Naive B cell (primary cell): ENCODE measurements at regions not wholly inside any gene's neighbourhood (a gene's known extent, or its start where the extent isn't known, plus 50 kb on each side); places are given as distances from the start of the nearest gene placed in this dataset.

Source experiments
- ATAC-seq, 2 donors: fragments of 150-1000 bp; cut with Tn5 transposase; 2 replicates each; pipeline ENCODE4 v1.10.0; 2021; ENCODE audit warnings: low read depth in 2 of 2, mild to moderate bottlenecking in 2 of 2, moderate library complexity in 2 of 2
- DNase-seq: peaks from one replicate; pipeline ENCODE4 v3.0.0; 2022
- H3K27ac Mint-ChIP-seq, 6 donors: one replicate each; pipeline ENCODE4 v1.8.0; 2020 to 2022; ENCODE audit warnings: mild to moderate bottlenecking in 6 of 6, mixed read lengths in 6 of 6, moderate library complexity in 5 of 6, inconsistent platforms in 2 of 6
- H3K27me3 Mint-ChIP-seq, 3 donors: one replicate each; pipeline ENCODE4 v1.8.0; 2021 to 2022; ENCODE audit warnings: mixed read lengths in 3 of 3, mild to moderate bottlenecking in 1 of 3
- H3K36me3 Mint-ChIP-seq, 2 donors: one replicate each; pipeline ENCODE4 v1.8.0; 2020 to 2022; ENCODE audit warnings: mixed read lengths in 2 of 2, inconsistent platforms in 1 of 2, mild to moderate bottlenecking in 1 of 2
- H3K4me1 Mint-ChIP-seq, 3 donors: one replicate each; pipeline ENCODE4 v1.8.0; 2020 to 2022; ENCODE audit warnings: mixed read lengths in 3 of 3, inconsistent platforms in 1 of 3, mild to moderate bottlenecking in 1 of 3, moderate library complexity in 1 of 3
- H3K4me3 Mint-ChIP-seq, 8 donors: one replicate each; pipeline ENCODE4 v1.8.0; 2020 to 2022; ENCODE audit warnings: mild to moderate bottlenecking in 8 of 8, mixed read lengths in 8 of 8, moderate library complexity in 8 of 8, inconsistent platforms in 2 of 8
- H3K9me3 Mint-ChIP-seq, 7 donors: one replicate each; pipeline ENCODE4 v1.8.0; 2020 to 2022; ENCODE audit warnings: mixed read lengths in 7 of 7, mild to moderate bottlenecking in 5 of 7, inconsistent platforms in 2 of 7, moderate library complexity in 1 of 7

DNA sequence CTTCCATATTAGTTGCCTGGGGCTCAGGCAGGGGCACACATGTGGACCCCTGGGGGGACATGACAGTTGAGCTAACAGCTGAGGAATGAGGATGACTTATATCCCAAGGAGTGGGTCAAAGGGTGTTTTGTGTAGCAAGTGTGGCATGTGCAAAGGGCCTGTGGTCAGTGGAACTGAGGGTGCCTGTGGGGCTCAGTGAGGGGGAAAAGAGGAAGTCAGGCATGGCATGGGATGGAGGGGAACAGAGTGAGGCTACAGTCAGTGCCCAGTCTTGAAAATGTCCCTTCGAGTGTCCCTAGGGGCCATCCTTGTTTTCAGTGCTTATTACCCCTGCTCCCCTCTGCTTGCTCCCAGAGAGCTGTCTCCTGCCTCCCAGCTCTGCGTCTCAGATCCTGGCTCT, 64.3 kb upstream of the CD99 start:
- Mint-ChIP-seq H3K36me3 (peaks cover 51 to 62% of the 10 kb centered on the region in 2 donors), H3K9me3 (peaks cover 21 to 42% (median 33%) of the 10 kb centered on the region in 7 donors), H3K27ac (peak overlapping the region in 2 of 6 donors; percentile 27 to 75), H3K4me1 (peaks cover 38 to 48% (median 40%) of the 10 kb centered on the region in 3 donors), H3K27me3 (no peaks in the 10 kb centered on the region), H3K4me3 (no peak overlapping the region)
- no peak for ATAC-seq
- no peak for DNase-seq

DNA sequence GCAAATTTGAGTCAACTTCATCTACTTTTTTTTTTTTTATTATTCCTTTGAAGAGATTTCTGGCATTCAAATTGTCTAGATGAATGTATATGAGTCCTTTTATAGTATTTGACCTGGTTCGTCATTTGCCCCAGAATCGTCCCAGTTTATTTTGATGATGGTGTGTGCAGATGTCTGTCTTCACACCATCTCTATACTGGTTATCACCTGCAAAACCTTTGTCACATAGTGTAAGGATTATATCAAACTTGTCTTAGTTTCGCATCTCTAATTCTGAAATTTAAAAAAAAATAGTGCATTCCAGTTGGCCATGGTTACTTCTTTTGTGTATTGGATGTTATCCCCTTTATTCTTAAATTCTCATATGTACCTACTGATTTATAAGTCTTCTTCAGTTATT, 70.5 kb upstream of the CD99 start:
- no peak for ATAC-seq
- H3K27ac Mint-ChIP-seq = no peak overlapping the region
- no peak for DNase-seq
- H3K4me3 Mint-ChIP-seq = no peak overlapping the region
- no peaks in the 10 kb centered on the region for H3K9me3 Mint-ChIP-seq
- no peaks in the 10 kb centered on the region for H3K27me3 Mint-ChIP-seq
- peaks cover 4 to 8% (median 8%) of the 10 kb centered on the region in 3 donors for H3K4me1 Mint-ChIP-seq
- peaks cover 35 to 49% of the 10 kb centered on the region in 2 donors for H3K36me3 Mint-ChIP-seq

DNA sequence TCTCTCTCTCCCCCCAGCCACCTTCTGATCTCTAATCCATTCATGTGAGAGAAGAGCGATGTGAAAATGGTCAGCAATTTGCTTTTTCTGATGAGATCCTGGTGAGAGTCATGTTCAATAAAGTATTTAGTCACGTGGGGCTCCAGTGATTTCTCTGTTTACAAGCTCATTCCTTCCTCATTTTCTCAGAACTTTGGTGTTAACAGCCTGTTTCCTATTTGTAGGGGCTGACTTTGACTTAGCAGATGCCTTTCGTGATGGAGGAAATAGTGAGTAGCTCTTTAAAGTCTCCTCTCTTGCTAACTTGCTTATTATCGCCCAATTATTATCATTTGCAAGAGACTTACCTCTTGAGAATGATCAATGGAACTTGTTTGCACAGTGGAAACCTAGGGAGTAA, 72.6 kb upstream of the CD99 start:
- peaks cover 11 to 25% (median 19%) of the 10 kb centered on the region in 3 donors for H3K4me1 Mint-ChIP-seq
- H3K27ac Mint-ChIP-seq = peak overlapping the region in 3 of 6 donors; percentile 14 to 88 (median 53)
- DNase-seq (no peak), ATAC-seq (no peak)
- no peak overlapping the region for H3K4me3 Mint-ChIP-seq
- H3K9me3 Mint-ChIP-seq = peaks cover 0 to 3% (median 0%) of the 10 kb centered on the region in 7 donors
- H3K27me3 Mint-ChIP-seq = no peaks in the 10 kb centered on the region
- peaks cover 43 to 55% of the 10 kb centered on the region in 2 donors for H3K36me3 Mint-ChIP-seq

DNA sequence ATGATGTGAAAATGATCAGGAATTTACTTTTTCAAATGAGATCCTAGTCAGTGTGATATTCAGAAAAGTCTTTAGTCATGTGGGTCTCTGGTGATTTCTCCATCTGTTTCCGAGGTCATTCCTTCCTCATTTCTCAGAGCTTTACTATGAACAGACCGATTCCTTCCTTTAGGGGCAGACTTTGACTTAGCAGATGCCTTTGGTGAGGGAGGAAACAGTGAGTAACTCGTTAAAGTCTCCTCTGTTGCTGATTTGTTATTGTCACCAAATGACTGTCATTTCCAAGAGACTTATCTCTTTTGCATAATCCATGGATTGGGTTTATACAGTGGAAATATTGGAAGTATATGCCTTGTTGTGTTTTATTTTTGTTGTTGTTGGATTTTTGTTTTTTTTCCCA, 76.2 kb upstream of the CD99 start:
- no peaks in the 10 kb centered on the region for H3K27me3 Mint-ChIP-seq
- peak overlapping the region in 2 of 6 donors; percentile 46 to 67 for H3K27ac Mint-ChIP-seq
- DNase-seq (no peak), ATAC-seq (peak; percentile 67 to 82)
- peak overlapping the region in 1 of 8 donors; percentile 48 for H3K4me3 Mint-ChIP-seq
- H3K4me1 Mint-ChIP-seq = peaks cover 23 to 39% (median 31%) of the 10 kb centered on the region in 3 donors
- peaks cover 0 to 3% (median 0%) of the 10 kb centered on the region in 7 donors for H3K9me3 Mint-ChIP-seq
- H3K36me3 Mint-ChIP-seq = peaks cover 35 to 55% of the 10 kb centered on the region in 2 donors

DNA sequence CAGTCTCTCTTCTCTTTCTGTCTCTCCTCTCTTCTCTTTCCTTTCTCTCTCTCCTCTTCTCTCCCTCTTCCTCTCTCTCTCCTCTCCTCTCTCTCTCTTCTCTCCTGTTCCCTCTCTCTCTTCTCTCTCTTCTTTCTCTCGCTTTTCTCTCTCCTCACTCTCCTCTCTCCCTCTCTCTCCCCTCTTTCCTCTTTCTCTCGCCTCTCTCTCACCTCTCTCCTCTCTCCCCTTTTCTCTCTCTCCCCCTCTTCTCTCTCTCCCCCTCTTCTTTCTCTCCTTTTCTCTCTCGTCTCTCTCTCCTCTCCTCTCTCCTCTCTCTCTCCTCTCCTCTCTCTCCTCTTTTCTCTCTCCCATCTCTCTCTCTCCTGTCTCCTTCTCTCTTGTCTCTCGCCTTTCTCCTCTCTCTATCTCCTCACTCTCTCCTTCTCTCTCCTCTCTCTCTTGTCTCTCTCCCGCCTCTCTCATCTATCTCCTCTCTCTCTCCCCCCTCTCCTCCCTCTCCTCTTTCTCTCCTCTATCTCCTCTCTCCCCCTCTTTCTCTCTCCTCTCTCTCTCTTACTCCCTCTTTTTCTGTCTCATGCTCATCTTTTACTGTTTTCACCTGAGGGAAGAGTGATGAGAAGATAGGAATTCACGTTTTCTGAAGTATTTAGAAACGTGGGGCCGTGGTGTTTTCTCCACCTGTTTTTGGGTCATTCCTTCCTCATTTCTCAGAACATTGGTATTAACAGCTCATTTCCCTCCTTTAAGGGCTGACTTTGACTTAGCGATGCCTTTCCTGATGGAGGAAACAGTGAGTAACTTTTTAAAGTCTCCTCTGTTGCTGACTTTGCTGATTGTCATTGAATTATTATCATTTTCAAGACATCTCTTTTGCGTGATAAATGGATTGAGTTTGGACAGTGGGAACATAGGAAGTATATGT, 80.6 kb upstream of the CD99 start:
- ATAC-seq (no peak), DNase-seq (no peak)
- peaks cover 29 to 55% (median 51%) of the 10 kb centered on the region in 3 donors for H3K4me1 Mint-ChIP-seq
- H3K27ac Mint-ChIP-seq = peak overlapping the region in 5 of 6 donors; percentile 16 to 87 (median 60)
- H3K9me3 Mint-ChIP-seq = peaks cover 0 to 3% (median 0%) of the 10 kb centered on the region in 7 donors
- no peaks in the 10 kb centered on the region for H3K27me3 Mint-ChIP-seq
- peaks cover 9 to 21% of the 10 kb centered on the region in 2 donors for H3K36me3 Mint-ChIP-seq
- H3K4me3 Mint-ChIP-seq = peak overlapping the region; percentile 79 to 98 (median 91)

DNA sequence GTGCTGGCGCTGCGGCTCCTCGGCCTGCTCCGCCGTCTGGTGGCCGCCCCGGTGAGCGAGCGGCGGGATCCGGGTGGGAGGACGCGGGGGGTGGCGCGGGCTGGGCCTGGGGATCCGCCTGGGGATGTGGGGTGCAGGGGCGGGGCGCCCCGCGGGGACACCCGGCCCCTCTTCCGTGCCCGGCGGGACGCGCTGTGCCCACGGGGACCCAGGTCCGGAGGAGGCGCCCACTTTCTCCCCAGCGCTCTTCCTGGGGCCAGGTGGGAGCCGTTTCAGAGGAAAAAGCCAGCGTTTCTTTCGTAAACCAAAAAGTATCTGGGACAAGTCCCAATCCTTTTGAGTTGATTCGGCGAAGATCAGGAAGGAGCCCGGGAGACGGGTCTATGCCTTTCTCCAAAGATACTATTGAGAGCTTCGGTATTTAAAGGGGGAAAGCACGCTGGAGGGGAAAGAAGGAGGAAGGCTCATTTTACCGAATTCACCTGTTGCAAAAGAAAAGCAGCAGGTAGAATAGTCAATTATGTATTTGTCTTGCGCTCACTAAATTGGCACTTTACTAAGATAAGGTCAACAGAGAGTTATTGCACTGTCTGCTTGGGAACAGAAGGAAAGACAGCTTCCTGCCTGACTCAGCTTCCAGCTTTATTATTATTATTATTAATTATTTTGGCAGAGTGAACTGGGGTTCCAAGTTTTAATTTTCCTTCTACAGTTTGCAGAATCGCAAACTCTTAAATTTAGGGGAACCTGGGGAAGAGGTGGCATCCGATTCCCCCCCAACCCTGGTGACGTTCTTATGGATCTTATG, 81.5 kb upstream of the CD99 start:
- DNase-seq = no peak
- Mint-ChIP-seq H3K36me3 (peaks cover 3 to 16% of the 10 kb centered on the region in 2 donors), H3K9me3 (no peaks in the 10 kb centered on the region), H3K27me3 (no peaks in the 10 kb centered on the region), H3K27ac (peak overlapping the region in 5 of 6 donors; percentile 3 to 69 (median 53)), H3K4me1 (peaks cover 30 to 55% (median 49%) of the 10 kb centered on the region in 3 donors), H3K4me3 (peak overlapping the region; percentile 87 to 98 (median 94))
- ATAC-seq = no peak

DNA sequence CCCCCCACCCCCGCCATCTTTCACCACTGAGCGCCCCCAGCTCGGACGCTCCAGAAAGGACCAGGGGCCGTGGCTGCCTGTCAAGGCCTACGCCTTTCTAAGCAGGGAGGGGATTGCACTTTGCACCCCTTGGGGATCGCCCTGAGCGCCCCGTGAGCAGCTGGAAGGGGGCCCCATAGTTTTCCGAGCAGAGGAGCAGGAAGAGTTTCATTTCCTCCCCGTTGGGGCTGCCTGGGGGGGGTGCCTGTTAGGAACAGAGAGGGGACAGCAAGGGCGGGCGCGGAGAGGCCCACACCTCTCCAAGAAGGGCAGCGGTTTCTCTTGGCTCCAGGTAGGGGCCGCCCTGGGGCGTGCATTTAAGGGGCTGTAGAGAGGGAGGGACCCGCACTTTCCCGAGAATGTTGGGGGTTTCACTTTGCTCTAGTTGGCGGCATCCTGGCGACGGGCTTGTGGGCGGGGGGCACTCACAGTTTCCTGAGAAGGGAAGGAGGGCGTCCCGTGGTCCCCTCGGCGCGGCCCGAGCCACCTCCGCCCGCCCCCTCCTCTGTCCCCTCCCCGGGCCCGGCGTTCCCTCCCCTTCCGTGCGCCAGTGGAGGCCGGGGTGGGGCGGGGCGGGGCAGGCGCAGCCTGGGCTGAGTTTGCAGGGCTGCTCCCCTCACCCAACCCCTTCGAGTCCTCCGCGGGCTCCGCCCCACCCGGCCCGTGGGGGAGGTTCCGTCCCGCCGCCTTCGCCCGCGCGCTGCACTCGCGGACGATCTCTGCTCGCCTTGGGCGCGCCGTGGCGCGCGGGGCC, 82.3 kb upstream of the CD99 start:
- Mint-ChIP-seq H3K4me1 (peaks cover 29 to 52% (median 50%) of the 10 kb centered on the region in 3 donors), H3K36me3 (peaks cover 0 to 14% of the 10 kb centered on the region in 2 donors), H3K27ac (peak overlapping the region; percentile 66 to 91 (median 80)), H3K4me3 (peak overlapping the region; percentile 91 to 98 (median 96)), H3K27me3 (no peaks in the 10 kb centered on the region), H3K9me3 (no peaks in the 10 kb centered on the region)
- DNase-seq (peak; percentile 84), ATAC-seq (peak; percentile 92 to 94)

DNA sequence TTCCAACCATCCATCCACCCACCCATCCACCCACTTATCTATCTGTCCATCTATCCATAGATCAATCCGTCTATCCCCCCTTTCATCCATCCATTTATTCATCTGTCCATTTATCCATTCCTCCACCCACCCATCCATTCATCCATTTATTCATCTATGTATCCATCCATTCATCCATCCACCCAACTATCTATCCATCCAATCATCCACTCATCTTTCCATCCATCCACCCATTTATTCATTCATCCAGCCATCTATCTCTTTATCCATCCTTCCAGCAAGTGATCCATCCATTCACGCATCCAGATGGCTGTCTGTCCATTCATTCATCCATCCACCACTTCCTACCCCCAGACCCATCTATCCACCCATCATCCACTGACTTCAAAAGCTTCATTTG, 84.0 kb upstream of the CD99 start:
- peak overlapping the region in 2 of 6 donors; percentile 1 to 17 for H3K27ac Mint-ChIP-seq
- no peak for ATAC-seq
- H3K27me3 Mint-ChIP-seq = no peaks in the 10 kb centered on the region
- H3K36me3 Mint-ChIP-seq = peaks cover 0 to 10% of the 10 kb centered on the region in 2 donors
- H3K4me3 Mint-ChIP-seq = peak overlapping the region in 6 of 8 donors; percentile 37 to 98 (median 92)
- no peak for DNase-seq
- H3K9me3 Mint-ChIP-seq = no peaks in the 10 kb centered on the region
- peaks cover 29 to 52% (median 46%) of the 10 kb centered on the region in 3 donors for H3K4me1 Mint-ChIP-seq

DNA sequence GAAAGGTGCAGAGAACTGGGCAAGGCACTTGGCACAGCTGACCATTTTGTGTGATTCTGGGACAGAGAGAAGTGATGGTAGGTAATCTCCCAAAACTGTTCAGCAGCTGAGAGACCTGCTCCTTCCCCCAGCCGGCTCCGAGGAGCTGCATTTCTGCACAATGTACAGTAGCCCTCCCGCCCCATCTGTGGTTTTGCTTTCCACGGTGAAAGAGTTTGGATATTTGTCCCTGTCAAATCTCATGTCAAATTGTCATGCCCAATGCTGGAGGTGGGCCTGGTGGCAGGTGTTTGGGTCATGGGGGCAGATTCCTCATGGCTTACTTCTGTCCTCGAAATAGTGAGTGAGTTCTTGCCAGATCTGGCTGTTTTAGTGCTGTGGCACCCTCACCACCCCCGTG, 90.5 kb upstream of the CD99 start:
- H3K36me3 Mint-ChIP-seq = peaks cover 12 to 14% of the 10 kb centered on the region in 2 donors
- DNase-seq (no peak), ATAC-seq (no peak)
- H3K4me1 Mint-ChIP-seq = peaks cover 10 to 17% (median 10%) of the 10 kb centered on the region in 3 donors
- H3K27me3 Mint-ChIP-seq = no peaks in the 10 kb centered on the region
- H3K4me3 Mint-ChIP-seq = no peak overlapping the region
- peak overlapping the region in 1 of 6 donors; percentile 41 for H3K27ac Mint-ChIP-seq
- no peaks in the 10 kb centered on the region for H3K9me3 Mint-ChIP-seq

DNA sequence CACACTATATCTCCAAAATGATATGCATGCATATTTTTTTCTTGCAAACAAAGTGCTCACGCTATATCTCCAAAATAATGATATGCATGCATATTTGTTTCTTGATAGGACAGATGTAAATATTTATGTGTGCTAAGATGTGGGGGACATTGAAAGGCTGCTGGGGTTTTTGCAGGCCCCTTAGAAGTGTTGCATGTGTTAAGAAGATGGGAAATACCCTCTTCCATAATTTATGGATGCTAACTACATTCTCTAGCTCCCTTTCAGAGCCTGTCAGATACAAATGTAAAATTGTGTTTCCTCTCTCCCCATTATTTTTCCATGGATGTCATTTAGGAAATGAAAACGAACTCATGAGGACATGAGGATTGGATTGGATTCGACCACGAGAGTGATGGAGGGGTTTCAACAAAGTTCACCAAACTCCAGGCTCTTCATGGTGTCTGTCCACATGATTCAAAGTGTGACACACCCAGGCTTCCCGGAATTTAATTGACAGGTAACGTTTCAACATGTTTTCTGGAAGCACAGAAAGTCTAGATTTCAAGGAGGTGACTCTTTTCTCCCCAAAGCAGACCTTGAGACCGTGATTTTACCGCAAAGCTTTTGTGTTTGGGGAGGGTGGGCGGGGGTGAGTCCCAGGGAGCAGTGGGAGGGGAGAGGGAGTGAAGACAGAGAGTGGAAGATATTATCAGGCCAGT, 94.4 kb upstream of the CD99 start:
- no peak overlapping the region for H3K27ac Mint-ChIP-seq
- peaks cover 7 to 12% of the 10 kb centered on the region in 2 donors for H3K36me3 Mint-ChIP-seq
- no peaks in the 10 kb centered on the region for H3K9me3 Mint-ChIP-seq
- DNase-seq = no peak
- H3K27me3 Mint-ChIP-seq = no peaks in the 10 kb centered on the region
- H3K4me3 Mint-ChIP-seq = no peak overlapping the region
- H3K4me1 Mint-ChIP-seq = peaks cover 9 to 13% (median 10%) of the 10 kb centered on the region in 3 donors
- no peak for ATAC-seq

DNA sequence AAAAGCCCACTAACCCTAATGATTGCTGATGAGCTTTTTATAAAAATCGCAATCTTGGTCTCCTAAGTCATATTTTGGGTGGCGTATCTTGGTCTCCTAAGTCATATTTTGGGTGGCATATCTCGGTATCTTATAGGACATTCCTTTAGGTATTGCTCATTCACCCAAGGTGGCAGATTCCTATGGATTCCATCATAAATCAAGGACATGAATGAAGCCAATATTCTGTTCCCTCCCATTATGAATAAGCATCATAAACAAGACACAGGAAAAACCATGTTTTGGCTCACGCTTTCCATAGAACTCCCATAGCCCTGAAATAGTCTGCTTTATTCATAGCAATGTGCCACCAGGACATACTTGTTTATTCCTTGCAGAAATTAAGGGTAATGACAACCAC, 95.0 kb upstream of the CD99 start:
- Mint-ChIP-seq H3K4me3 (no peak overlapping the region), H3K9me3 (no peaks in the 10 kb centered on the region), H3K27me3 (no peaks in the 10 kb centered on the region), H3K4me1 (peaks cover 9 to 13% (median 13%) of the 10 kb centered on the region in 3 donors), H3K27ac (no peak overlapping the region), H3K36me3 (peaks cover 7 to 11% of the 10 kb centered on the region in 2 donors)
- ATAC-seq (no peak), DNase-seq (no peak)

DNA sequence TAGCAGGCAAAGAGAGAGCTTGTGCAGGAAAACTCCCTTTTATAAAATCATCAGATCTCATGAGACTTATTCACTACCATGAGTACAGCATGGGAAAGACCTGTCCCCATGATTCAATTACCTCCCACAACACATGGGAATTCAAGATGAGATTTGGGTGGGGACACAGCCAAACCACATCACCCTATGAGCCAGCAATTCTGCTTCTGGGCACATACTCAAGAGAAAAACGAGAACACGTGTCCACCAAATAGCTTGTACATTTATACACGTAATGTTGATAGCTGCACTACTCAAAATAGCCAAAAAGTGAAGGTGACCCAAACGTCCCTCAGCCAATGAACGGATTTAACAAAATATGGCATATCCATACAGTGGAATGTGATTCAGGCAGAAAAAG, 94.5 kb upstream of the DHRSX start:
- H3K36me3 Mint-ChIP-seq = peaks cover 3 to 7% of the 10 kb centered on the region in 2 donors
- ATAC-seq = no peak
- H3K27me3 Mint-ChIP-seq = no peaks in the 10 kb centered on the region
- no peak overlapping the region for H3K27ac Mint-ChIP-seq
- no peak for DNase-seq
- H3K9me3 Mint-ChIP-seq = no peaks in the 10 kb centered on the region
- no peak overlapping the region for H3K4me3 Mint-ChIP-seq
- H3K4me1 Mint-ChIP-seq = peaks cover 9 to 13% (median 10%) of the 10 kb centered on the region in 3 donors
